ENCODE measurements at regions not wholly inside any gene's neighbourhood (a gene's known extent, or its start where the extent isn't known, plus 50 kb on each side); places are given as distances from the start of the nearest gene placed in this dataset.

GRCh38 chr11:92440701-92441442 lies 216.3 kb downstream of the FAT3 start:
- no peak for TF ChIP-seq CTCF (IDR thresholded peaks at IDR 0.05)
- no peak for TF ChIP-seq EP300 (IDR thresholded peaks at IDR 0.05)
- TF ChIP-seq POLR2A (IDR thresholded peaks at IDR 0.05), result no peak
- WGBS, 2 donors, result 56 to 64% methylated on average over 4 of the region's 4 CpGs
- no peak for DNase-seq (ENCODE audit: low spot score in 2 of 2)
- Histone ChIP-seq H3K27me3 (no peaks in the 10 kb centered on the region), H3K36me3 (no peaks in the 10 kb centered on the region), H3K9me3 (no peaks in the 10 kb centered on the region), H3K4me1 (peaks cover 0 to 4% (median 0%) of the 10 kb centered on the region in 4 donors), H3K27ac (no peak overlapping the region), H3K4me3 (no peak overlapping the region)

GRCh38 chr11:92441443-92441726 lies 216.8 kb downstream of the FAT3 start:
- no peak overlapping the region for H3K4me3 ChIP-seq
- no peaks in the 10 kb centered on the region for H3K9me3 ChIP-seq
- H3K27ac ChIP-seq, result no peak overlapping the region
- no peaks in the 10 kb centered on the region for H3K27me3 ChIP-seq
- H3K36me3 ChIP-seq, result no peaks in the 10 kb centered on the region
- no peak for DNase-seq (ENCODE audit: low spot score in 2 of 2)
- no peak for TF ChIP-seq EP300 (IDR thresholded peaks at IDR 0.05)
- no peak for TF ChIP-seq CTCF (IDR thresholded peaks at IDR 0.05)
- no peak for TF ChIP-seq POLR2A (IDR thresholded peaks at IDR 0.05)
- 53 to 56% methylated on average over 4 of the region's 4 CpGs for WGBS, 2 donors
- H3K4me1 ChIP-seq, result peaks cover 0 to 4% (median 0%) of the 10 kb centered on the region in 4 donors

- Histone ChIP-seq H3K4me1 (peaks cover 0 to 4% (median 0%) of the 10 kb centered on the region in 4 donors), H3K27ac (no peak overlapping the region), H3K36me3 (no peaks in the 10 kb centered on the region), H3K27me3 (no peaks in the 10 kb centered on the region), H3K9me3 (no peaks in the 10 kb centered on the region), H3K4me3 (no peak overlapping the region)
- TF ChIP-seq EP300 (IDR thresholded peaks at IDR 0.05), result no peak
- no peak for TF ChIP-seq POLR2A (IDR thresholded peaks at IDR 0.05)
- no peak for TF ChIP-seq CTCF (IDR thresholded peaks at IDR 0.05)
- WGBS, 2 donors, result 50 to 64% methylated on average over 2 of the region's 2 CpGs
- no peak for DNase-seq (ENCODE audit: low spot score in 2 of 2)
Measured at GRCh38 chr11:92443199-92443598, 218.6 kb downstream of the FAT3 start.

GRCh38 chr11:92447586-92447985 lies 223.0 kb downstream of the FAT3 start:
- H3K36me3 ChIP-seq, result no peaks in the 10 kb centered on the region
- no peak for DNase-seq (ENCODE audit: low spot score in 2 of 2)
- H3K27me3 ChIP-seq, result no peaks in the 10 kb centered on the region
- H3K4me3 ChIP-seq, result no peak overlapping the region
- H3K27ac ChIP-seq, result no peak overlapping the region
- WGBS, 2 donors, result 83 to 87% methylated on average over 3 of the region's 3 CpGs
- TF ChIP-seq CTCF (IDR thresholded peaks at IDR 0.05) (no peak), POLR2A (IDR thresholded peaks at IDR 0.05) (no peak)
- H3K9me3 ChIP-seq, result no peaks in the 10 kb centered on the region
- H3K4me1 ChIP-seq, result peaks cover 0 to 4% (median 0%) of the 10 kb centered on the region in 4 donors

- H3K9me3 ChIP-seq, result no peaks in the 10 kb centered on the region
- no peak overlapping the region for H3K4me3 ChIP-seq
- WGBS, 2 donors, result 88 to 91% methylated on average over 2 of the region's 2 CpGs
- DNase-seq (ENCODE audit: low spot score in 2 of 2), result no peak
- H3K36me3 ChIP-seq, result no peaks in the 10 kb centered on the region
- H3K27ac ChIP-seq, result no peak overlapping the region
- no peaks in the 10 kb centered on the region for H3K4me1 ChIP-seq
- TF ChIP-seq POLR2A (IDR thresholded peaks at IDR 0.05), result no peak
- TF ChIP-seq EP300 (IDR thresholded peaks at IDR 0.05), result no peak
- TF ChIP-seq CTCF (IDR thresholded peaks at IDR 0.05), result no peak
- no peaks in the 10 kb centered on the region for H3K27me3 ChIP-seq
Measured at GRCh38 chr11:92449222-92449621, 224.6 kb downstream of the FAT3 start.
